KBM-7 (cell line): ENCODE measurements at regions not wholly inside any gene's neighbourhood (a gene's known extent, or its start where the extent isn't known, plus 50 kb on each side); places are given as distances from the start of the nearest gene placed in this dataset.

Source experiments
- DNase-seq: peaks from one replicate; pipeline ENCODE4 v3.0.0-alpha.2; 2015
- in situ Hi-C: fragments of 300-500 bp; cut with MboI; formaldehyde crosslinking; loops from 2 replicates; pipeline ENCODE4 v1.14.3; 2020; ENCODE audit warnings: low sequenced_read_pairs, low pct_unique_long_range_greater_than_20kb, mixed read lengths

DNA sequence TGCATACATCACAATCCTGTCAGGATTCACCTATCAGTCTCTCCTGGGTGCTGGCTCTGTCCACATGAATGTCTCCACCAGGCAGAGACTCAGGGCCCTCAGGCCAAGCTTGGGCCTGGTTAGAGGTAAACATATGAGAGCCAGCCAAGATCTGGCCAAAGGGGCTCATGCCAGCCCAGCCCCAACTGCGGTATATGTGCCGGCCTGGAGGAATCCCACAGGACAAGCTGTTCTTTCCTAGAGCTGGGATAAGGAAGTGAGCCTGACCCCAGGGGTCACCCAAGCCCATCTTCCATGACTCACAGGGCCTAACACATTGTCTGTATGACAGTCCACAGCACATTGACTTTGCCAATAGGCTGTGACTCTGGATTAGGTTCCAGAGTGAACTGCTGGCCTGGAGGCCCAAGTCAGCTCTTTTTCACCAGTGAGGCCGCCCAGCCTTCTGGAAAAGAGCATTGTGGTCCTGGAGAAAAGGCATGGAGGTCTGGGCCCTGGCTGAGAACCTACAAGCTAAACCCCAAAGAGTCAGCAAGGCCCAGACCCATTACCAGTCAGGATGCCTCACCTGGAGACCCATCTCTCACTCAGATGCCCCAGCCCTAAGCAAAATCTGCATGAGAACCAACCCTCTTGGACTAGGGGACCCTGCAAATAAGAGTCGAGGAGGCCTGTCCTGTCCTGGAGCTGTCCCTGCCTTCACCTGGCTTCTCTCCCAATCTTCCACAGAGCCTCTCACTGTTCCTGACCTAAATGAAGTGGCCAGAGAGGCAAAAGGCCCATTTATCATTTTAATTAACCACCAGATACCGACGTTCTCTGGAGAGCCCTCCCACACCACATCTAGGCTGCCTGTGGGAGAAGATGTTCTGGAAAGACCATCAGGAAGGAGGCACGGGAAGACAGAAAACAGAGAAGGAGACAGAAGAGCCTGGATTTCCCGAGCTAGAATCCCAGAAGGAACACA is 120.9 kb upstream of the PKDCC start:
- in situ Hi-C loops = no loop called here
- no peak for DNase-seq

DNA sequence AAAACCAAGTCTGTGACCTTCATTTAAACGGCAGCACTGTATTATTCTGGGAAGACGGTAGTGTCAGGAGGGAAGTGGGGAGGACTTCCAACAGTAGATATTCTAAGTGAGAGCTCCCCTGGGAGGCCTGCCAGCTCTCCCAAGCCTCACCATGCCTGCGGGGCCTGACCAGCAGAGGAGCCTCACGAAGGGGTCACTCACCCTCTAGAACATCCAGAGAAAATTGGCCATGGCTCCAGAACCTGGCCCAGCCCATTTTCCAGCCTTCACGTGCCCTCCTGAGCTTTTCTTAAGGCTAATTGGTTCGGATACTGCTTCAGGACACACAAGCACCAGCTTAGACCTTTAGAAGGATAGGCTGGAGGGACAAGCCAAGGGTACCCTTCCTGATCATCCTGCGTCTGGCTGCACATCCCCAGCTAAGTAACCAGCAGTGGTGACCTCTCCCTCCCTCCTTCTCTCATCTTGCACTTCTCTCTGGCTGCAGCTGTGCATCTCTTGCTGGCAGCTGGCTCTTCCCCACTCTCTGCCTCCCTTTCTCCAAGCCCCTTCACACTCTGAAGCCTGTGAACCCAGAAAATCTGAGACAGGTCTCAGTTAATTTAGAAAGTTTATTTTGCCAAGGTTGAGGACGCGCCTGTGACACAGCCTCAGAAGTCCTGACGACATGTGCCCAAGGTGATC is 120.1 kb upstream of the PKDCC start:
- in situ Hi-C loops = no loop called here
- DNase-seq = no peak

DNA sequence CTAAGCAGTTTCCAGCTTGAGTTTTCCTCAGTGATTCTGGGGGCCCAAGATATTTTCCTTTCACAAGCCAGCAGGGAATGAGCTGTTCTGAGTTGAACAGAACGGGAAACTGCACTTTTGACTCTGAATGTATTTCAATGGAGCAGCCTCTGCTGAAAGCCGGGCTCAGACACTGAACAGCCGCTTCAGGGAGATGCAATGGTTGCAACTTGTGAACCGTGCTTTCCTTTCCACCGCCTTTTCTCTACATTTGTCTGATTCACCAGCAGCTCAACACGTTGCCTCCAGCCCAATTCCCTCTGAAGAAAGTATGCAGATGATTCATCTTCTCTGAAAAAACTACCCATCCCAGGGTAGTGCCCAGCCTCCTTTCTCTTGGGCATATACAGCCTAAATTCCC is 119.3 kb upstream of the PKDCC start:
- in situ Hi-C loops = no loop called here
- DNase-seq = no peak

DNA sequence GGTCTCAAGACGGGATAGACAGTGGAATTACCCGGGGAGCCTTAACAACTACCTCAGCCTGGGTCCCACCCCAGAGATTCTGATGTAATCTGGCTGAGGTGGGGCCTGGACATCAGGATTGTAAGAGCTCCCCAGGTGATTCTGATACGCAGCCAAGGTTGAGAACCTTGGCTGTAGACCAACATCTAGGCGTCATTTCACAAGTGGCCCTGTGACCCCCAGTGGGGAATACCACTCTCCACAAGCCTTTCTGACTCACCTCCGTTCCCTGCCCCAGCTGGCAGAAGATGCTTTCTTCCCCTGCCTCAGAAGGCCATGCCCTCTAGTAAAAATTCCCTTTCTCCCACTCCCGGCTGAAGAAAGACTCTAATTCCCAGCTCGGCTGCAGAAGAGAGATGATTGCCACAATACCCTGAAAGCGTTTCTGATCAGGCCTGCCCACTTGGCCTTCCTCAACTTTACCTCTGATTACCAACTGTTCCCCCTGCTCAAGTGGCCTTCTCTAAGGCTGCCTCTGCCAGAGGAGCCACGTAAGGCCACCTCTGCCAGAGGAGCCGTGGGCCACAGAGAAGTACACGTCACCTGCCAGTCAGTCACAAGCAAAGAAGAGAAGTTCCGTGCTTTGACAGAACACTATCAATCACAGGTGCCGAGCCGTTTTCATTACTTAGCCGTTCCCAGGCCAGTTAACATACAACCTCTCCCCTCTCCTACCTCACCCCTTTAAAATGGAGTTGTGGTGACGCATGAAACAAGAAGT is 116.8 kb upstream of the PKDCC start:
- in situ Hi-C loops = no loop called here
- DNase-seq = no peak

DNA sequence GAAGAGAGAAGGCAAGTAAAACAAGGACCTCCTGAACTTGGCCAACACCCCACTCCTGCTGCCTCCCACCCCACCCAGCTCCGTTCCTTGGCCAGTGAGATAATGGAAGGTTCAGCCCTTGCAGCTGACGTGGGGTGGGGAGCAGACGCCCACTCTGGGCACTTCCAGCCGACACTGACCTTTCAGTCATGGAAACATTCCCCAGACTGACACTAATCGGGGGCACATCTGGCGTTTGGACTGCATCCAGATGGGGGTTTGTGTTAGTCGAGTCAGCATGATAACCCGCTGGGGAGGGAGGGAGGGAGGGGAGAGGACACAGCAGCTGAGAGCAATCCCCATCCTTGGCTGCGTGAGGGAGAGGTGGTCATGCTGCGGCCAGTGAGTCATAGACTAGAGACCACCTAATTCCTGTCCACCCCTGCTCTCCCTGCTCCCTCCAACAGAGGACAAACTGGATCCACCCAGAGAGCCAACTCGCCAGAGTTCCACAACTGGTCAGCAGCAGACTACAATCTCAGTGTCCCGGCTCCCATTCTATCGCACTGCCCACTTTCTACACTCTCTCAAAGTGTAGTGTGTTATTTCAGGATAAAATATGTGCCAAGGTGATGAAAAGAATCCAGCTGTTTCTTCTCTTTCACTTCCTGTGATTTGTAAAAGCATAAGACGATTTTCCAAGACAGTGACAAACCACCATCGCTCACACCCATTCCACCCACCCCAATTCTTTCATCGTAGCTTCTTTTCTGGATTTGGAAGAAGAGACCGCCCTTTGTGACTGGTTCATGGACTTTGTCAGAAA is 115.4 kb upstream of the PKDCC start:
- DNase-seq = no peak
- in situ Hi-C loops = no loop called here

DNA sequence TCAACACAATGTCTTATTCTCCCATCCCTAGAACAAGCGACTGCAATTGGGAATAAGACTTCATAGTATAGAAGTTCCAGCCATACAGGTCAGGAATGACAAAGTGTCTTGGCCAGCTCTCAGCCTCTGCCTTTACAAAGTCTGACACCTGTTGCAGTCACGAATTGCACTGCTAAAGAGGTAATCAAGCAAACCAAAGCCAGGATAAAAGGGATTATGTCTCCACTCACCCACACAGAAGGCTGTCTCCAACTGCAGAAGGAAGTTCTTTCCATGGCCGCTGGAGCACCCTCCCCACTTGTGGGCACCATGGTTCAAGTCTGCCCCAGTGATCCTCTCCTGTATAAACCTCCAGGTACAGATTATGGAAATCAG is 114.8 kb upstream of the PKDCC start:
- no peak for DNase-seq
- in situ Hi-C loops = no loop called here

DNA sequence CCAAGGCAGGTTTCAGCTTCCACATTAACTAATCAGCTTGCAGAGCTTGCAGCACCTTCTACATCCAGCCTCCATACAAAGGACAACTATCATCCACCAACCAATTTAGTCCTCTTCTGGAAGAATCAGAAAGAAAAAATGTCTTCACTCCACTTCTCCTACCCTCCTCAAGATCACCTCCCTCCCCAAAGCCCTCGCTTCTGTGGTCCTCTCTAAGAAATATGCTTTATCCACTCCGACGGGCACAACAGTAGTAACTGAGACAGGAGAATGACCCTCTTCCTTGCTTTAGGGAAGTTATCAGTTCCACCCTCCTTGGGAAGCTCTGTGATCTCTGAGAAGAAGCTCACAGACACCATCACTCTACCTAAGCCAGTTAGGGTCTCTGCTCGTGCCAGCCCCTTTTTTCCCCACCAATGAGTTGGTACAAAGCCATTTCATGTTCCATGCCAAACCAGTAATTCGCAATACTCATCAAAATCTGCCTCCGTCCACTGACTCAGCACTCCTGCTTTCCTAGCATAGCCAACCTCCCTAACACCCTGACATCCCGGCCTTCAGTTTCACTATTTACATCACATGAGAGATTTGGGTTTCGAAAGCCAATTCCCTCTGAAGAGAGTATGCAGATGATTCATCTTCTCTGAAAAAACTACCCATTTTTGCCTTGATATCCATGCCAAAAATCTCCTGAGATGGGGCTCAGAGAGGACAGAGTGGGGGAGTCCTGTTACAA is 114.1 kb upstream of the PKDCC start:
- DNase-seq = no peak
- in situ Hi-C loops = no loop called here

DNA sequence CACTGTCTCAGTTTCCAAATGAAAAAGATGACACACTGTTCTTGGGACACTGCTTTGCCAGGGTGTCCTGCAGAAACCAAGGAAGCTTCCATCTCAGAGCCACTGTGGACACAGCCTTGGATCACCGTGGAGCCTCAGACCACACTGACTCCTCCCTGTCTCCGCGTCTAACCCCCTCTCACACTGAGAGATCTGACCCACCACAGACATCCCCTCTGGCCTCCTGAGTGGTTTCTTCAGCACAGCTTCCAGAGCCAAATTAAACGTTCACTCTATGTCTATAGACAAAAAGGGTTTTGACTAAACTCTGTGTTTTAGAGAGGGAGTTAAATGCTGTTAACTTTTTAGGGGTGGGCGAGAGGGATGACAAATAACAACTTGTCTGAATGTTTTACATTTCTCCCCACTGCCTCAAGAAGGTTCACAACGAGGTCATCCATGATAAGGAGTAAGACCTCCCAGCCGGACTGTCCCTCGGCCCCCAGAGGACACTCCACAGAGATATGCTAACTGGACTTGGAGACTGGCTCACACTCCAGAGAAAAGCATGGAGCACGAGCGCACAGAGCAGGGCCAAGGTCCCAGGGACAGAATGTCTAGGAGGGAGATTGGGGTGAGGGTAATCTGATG is 113.4 kb upstream of the PKDCC start:
- in situ Hi-C loops = no loop called here
- no peak for DNase-seq

DNA sequence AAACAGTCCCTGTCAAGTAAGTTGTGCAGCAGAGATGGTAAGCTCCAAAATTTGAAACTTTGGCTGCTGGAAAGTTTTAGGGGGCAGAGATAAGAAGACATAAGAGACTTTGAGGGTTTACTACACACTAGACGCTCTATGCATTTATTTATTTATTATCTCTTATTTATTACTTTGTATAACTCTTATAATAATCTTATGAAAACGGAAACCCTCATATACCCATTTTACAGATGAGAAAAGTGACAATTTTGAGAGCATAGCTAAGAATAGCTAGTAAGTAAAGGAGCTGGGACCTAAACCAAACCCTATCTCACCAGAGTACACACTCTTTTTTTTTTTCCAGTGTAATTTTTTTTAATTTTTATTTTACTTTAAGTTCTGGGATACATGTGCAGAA is 112.8 kb upstream of the PKDCC start:
- DNase-seq = no peak
- in situ Hi-C loops = no loop called here

DNA sequence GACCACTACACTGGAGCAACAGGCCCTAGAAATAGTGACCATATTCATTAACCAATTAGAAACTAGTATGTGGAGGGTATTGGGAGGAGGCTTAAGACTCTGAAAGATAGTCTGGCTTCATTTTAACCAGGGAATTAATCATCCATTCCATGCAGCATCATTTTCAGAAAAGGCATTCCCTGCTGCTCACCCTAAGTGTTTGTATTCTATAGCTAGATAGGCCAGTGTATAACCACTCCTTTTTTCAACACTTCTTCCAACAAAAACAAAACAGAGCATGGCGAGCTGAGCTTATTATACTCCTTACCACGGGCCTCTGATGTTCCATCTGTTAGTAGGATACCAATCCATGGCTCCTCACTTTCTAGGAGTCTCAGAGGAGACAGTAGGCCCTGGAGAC is 112.0 kb upstream of the PKDCC start:
- in situ Hi-C loops = no loop called here
- DNase-seq = no peak

DNA sequence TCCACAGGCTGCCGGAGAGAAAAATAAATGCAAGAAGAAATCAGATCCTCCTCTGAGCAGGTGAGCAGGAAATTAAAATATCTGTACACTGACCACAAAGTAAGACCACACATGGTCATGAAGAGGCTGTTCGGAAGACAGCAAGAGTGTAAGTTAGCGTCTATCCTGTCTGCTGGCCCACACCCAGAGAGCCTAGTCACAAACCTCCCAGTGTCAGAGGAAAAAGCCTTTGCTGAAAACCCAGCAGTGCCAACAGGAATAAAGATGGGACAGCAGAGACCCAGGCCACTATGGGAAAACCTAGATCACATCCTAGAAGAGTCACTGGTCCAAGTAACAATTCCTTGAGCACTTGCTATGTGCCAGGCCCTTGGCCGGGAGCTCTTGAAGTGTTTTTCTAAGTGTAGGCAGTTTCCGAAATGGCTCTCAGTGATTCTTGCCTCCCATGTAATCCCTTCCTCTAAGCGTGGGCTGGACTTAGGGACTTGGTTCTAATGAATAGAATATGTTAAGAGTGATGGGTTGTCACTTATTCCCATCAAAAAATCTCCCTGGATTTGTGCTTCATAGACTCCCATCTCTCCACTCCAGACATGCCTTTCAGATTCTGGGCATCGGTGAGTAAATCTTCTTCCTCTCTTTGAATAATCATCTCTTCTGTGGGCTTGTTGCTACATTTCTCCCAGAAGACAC is 110.9 kb upstream of the PKDCC start:
- in situ Hi-C loops = no loop called here
- DNase-seq = no peak

DNA sequence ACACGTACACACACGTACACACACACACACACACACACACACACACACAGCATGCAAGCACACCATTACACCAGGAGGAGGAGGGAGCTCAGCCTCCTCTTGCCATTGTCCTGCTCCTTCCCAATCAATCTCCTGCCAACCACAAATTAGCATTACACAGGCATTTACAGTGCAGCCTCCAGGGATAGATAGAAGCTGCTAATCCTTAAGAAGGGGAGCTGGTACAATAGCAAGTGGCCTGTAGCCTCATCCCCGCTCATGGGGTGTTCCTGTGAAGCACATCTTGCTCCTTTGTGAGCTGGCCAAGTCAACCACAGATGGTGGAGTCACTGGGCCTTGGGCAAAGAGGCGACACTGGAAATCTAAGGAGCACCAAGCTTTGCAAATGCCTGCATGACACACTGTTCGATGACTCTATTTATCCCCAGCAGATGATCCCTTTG is 110.3 kb upstream of the PKDCC start:
- in situ Hi-C loops = no loop called here
- DNase-seq = no peak

DNA sequence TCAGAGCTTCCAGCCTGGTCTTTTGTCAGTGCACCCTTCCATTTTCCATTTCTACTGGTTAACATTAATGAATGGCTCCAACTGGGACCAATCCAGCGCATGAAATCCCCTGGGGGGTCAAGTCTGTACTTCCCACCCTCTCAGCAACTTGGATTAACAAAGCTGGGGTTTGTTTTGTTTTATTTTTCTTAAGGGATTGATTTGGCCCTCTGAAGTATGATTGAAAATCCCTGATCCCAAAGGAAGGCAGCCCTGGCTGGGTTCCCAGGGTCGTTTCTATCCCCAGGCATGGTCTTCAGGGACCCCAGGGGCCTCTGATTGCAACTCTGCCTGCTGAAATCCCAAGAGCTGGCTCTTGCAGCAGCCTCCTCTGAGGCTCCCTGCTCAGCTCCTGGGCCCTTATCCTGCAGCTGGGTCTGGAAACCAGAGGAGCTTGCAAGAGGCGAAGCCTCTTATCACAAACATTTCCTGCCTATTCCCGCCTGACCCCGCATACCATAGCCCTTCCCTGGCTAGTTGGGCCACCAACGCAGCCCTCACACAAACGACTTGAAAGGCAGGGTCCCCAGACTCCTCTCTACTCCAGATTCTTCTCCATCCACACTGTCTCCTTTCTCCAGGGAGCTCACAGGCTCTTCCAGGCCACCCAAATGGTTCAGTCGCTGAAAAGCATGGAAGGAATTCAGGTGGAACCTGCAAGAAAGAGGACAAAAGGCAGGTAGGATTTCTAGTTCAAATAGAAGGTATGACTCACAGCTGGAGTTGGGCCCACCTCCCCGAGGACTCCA is 109.7 kb upstream of the PKDCC start:
- in situ Hi-C loops = no loop called here
- no peak for DNase-seq

DNA sequence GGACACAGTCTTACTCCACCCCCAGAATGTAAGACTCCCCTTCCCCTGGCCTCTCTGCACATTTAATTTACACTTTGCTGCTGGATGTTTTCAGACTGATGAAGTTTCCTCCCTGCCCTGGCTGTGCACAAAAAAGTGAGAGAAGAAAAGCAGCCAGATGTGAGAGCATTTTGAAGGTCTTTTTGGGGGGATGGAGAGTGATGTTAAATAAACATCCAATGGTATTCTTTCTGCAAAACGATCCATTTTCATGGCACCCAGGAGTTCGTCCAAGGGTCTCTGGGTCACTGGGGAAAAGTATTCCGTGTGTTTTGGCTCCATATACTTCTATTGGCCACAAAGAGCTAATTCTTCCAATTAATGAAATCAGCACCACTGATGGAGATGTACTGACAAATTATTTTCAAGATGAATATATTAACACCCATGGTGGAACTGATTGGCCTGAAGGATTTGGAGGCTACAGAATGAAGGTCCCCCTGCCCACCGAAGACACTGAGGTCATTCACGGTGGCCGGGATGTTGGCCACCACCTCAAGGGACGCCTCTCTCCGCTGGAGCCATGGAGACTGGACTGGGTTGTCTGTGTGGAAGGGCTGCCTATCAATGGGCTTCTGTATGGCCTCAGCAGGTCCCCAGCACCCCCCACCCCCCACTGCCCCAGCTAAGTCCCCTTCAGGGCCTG is 107.6 kb upstream of the PKDCC start:
- no peak for DNase-seq
- in situ Hi-C loops = no loop called here

DNA sequence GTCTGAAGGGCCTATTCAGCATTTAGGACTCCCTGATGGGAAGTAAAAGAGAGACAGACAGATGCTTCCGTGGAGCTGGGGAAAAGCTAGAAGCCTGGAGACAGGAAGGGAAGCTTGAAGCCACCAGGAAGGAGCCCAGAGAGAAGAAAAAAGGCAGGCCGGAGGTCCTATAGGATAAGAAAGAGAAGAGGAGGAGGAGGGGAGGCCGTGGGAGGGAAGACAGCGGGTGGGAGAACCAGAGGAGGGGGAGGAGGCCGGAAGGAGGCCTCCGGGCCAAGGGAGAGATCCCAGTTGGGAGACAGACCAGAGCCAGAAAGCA is 107.1 kb upstream of the PKDCC start:
- in situ Hi-C loops = no loop called here
- no peak for DNase-seq

DNA sequence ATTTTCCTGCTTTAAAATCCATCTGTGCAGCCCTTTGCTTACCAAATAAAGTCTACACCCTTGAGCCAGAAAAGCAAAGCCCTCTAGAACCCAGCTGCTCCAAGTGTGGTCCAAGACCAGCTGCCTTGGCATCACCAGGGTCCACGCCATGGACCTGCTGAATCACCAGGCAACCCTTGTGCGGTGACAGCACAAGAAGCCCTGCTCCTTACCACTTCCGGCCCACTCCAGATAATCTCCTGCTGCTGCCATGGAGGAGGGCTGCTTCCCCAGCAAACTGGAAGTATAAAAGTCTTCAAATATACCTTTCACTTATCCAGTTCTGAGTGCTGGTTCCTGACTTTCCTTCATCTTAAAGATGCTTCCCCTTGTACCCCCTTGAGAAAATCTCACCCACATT is 106.0 kb upstream of the PKDCC start:
- in situ Hi-C loops = no loop called here
- peak; percentile 39 for DNase-seq
